ENCODE measurements at regions not wholly inside any gene's neighbourhood (a gene's known extent, or its start where the extent isn't known, plus 50 kb on each side); places are given as distances from the start of the nearest gene placed in this dataset.

DNA sequence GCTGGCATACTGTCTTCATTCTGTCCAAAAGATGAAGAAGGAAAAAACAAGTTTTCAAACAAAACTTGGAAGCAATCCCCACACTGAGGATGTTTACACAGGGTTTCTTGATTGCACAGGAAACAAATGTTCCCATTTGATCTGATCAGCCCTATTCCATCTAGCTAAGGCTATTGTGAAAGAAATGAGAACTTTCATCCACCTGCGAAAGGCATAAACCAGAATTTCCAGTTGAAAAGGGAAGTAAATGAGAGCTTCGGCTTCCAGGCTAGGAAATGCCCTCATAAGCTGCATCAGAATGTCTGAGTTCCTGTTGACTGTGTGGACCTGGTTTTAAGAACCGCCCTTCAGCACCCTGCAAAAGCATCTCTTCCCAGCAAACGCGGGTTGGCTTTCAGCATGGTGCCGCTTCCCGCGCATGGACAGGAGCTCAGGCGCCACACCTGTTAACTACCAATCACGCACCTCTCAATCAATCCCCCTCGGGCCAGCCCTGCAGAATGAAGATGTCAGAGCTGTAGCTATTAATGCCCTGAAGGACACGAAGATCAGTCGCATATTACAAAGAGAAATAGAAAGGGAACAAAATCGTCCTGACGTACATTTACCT is 850.4 kb downstream of the GALR1 start:
- no peaks in the 10 kb centered on the region for H3K36me3 ChIP-seq (ENCODE audit: insufficient read depth, low read depth, low read length)
- H3K4me3 ChIP-seq (ENCODE audit: low read length) = no peak overlapping the region
- H3K9me3 ChIP-seq (ENCODE audit: insufficient read depth, low read depth, low read length) = peaks cover 5% of the 10 kb centered on the region; the same call in 1 of the 2 replicates
- peaks cover 1% of the 10 kb centered on the region; the same call in 1 of the 2 replicates for H3K4me1 ChIP-seq (ENCODE audit: insufficient read depth, low read length)
- H3K27me3 ChIP-seq (ENCODE audit: insufficient read depth, low read length) = no peaks in the 10 kb centered on the region
- H3K9ac ChIP-seq (ENCODE audit: low read depth, low read length) = no peak overlapping the region
- no peak overlapping the region for H3K27ac ChIP-seq (ENCODE audit: low read length)

DNA sequence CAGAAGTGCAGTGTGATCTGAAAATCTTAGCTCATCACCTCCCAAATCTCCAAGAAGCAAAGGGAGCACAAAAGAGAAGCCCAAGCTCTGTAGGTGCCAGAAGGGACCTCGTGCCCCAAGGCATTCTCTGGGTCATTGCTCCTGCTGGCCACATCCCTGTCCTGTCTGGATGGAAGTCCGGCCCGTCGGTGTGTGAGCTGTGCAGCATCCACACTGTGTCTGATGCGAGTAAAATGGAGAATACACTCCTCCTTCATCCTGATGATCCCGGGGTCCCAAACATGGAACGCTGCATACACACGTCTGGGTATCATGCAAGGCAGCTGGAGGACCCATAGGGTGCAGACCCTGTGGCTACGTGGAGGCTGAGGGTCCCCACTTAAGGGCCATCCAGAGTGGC is 851.4 kb downstream of the GALR1 start:
- Histone ChIP-seq H3K27ac (ENCODE audit: low read length) (no peak overlapping the region), H3K36me3 (ENCODE audit: insufficient read depth, low read depth, low read length) (no peaks in the 10 kb centered on the region), H3K4me3 (ENCODE audit: low read length) (no peak overlapping the region), H3K9ac (ENCODE audit: low read depth, low read length) (no peak overlapping the region), H3K9me3 (ENCODE audit: insufficient read depth, low read depth, low read length) (peaks cover 5% of the 10 kb centered on the region; the same call in 1 of the 2 replicates), H3K27me3 (ENCODE audit: insufficient read depth, low read length) (no peaks in the 10 kb centered on the region), H3K4me1 (ENCODE audit: insufficient read depth, low read length) (no peaks in the 10 kb centered on the region)

DNA sequence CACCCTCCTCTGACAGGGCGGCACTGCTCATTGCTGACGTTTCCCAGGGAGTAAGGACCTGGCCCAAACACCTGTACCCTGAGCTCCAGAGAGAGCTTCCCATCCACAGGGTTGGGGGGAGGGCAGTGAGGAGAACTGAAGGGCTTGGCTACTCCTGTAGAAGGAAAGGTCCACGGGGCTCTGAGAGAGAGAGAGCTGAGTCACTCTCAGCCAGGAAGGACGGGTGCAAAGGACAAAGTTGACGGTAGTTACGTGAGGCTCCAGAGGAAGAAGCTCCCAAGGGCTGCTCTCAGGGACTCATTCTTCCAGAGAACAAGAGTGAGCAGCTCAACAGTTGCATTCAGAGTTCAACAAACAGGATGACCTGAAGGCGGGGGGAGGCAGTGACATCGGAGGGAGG is 852.5 kb downstream of the GALR1 start:
- H3K36me3 ChIP-seq (ENCODE audit: insufficient read depth, low read depth, low read length) = no peaks in the 10 kb centered on the region
- H3K9me3 ChIP-seq (ENCODE audit: insufficient read depth, low read depth, low read length) = peaks cover 5% of the 10 kb centered on the region; the same call in 1 of the 2 replicates
- no peaks in the 10 kb centered on the region for H3K4me1 ChIP-seq (ENCODE audit: insufficient read depth, low read length)
- no peak overlapping the region for H3K27ac ChIP-seq (ENCODE audit: low read length)
- no peaks in the 10 kb centered on the region for H3K27me3 ChIP-seq (ENCODE audit: insufficient read depth, low read length)
- H3K4me3 ChIP-seq (ENCODE audit: low read length) = no peak overlapping the region
- H3K9ac ChIP-seq (ENCODE audit: low read depth, low read length) = no peak overlapping the region

DNA sequence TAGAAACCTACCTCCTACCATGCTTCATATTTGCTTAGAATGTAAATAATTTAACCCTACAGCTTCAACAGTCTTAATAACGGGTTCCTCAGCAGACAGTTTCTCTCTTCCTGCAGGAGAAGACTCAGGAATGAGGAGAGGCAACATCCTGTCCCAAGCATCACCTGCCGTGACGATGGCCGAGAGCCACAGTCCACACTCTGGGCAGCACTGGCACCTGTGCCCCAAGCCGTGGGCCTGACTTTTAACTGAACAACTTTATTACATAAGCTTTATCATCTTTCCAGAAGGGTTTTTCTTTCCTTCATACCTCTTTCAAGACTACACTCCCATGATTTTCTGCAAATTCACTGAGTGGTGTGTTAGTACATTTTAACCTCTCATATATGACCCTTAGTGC is 856.0 kb downstream of the GALR1 start:
- no peak overlapping the region for H3K27ac ChIP-seq (ENCODE audit: low read length)
- H3K4me3 ChIP-seq (ENCODE audit: low read length) = no peak overlapping the region
- no peaks in the 10 kb centered on the region for H3K4me1 ChIP-seq (ENCODE audit: insufficient read depth, low read length)
- H3K9me3 ChIP-seq (ENCODE audit: insufficient read depth, low read depth, low read length) = peaks cover 5% of the 10 kb centered on the region; the same call in 1 of the 2 replicates
- H3K9ac ChIP-seq (ENCODE audit: low read depth, low read length) = no peak overlapping the region
- no peaks in the 10 kb centered on the region for H3K36me3 ChIP-seq (ENCODE audit: insufficient read depth, low read depth, low read length)
- H3K27me3 ChIP-seq (ENCODE audit: insufficient read depth, low read length) = no peaks in the 10 kb centered on the region

DNA sequence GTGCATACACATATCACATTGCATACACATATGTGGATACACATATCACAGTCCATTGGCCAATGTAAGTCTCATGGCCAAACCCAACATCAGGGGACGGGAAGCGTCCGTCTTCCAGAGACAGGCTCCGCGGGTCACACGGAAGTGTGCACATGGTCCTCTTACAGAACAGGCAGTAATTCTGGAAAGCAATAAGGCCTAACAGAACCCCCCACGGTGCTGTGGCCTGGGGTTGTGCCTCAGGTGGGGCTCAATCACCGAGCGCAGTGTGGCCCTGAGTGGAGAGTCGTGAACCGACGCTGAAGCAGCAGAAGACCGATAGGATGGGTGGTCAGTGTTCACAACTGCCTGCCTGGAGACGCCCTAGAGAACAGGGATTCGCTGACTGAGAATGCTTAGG is 857.3 kb downstream of the GALR1 start:
- Histone ChIP-seq H3K9ac (ENCODE audit: low read depth, low read length) (no peak overlapping the region), H3K36me3 (ENCODE audit: insufficient read depth, low read depth, low read length) (no peaks in the 10 kb centered on the region), H3K4me1 (ENCODE audit: insufficient read depth, low read length) (no peaks in the 10 kb centered on the region), H3K4me3 (ENCODE audit: low read length) (no peak overlapping the region), H3K27me3 (ENCODE audit: insufficient read depth, low read length) (no peaks in the 10 kb centered on the region), H3K27ac (ENCODE audit: low read length) (no peak overlapping the region), H3K9me3 (ENCODE audit: insufficient read depth, low read depth, low read length) (peaks cover 5% of the 10 kb centered on the region; the same call in 1 of the 2 replicates)

DNA sequence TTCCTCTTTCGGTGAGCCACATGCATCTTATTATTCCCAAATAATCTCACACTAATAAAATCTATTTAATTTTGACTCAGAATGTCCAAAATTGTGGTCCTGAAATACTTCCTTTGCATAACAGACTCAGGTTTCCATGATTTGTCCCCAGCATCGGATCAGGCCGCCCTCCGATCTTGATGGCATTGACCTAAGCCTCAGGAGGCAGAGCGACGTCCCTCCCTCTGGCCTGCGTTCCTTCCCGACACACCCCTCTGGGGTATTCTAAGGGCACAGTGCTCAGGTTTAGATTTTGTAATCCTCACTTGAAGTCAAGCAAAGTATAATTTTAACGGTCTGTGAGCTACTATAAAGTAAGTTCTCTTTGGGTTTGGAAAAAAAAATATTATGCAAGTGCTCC is 857.7 kb downstream of the GALR1 start:
- Histone ChIP-seq H3K36me3 (ENCODE audit: insufficient read depth, low read depth, low read length) (no peaks in the 10 kb centered on the region), H3K4me1 (ENCODE audit: insufficient read depth, low read length) (no peaks in the 10 kb centered on the region), H3K27me3 (ENCODE audit: insufficient read depth, low read length) (no peaks in the 10 kb centered on the region), H3K9ac (ENCODE audit: low read depth, low read length) (no peak overlapping the region), H3K9me3 (ENCODE audit: insufficient read depth, low read depth, low read length) (peaks cover 5% of the 10 kb centered on the region; the same call in 1 of the 2 replicates), H3K4me3 (ENCODE audit: low read length) (no peak overlapping the region), H3K27ac (ENCODE audit: low read length) (no peak overlapping the region)

DNA sequence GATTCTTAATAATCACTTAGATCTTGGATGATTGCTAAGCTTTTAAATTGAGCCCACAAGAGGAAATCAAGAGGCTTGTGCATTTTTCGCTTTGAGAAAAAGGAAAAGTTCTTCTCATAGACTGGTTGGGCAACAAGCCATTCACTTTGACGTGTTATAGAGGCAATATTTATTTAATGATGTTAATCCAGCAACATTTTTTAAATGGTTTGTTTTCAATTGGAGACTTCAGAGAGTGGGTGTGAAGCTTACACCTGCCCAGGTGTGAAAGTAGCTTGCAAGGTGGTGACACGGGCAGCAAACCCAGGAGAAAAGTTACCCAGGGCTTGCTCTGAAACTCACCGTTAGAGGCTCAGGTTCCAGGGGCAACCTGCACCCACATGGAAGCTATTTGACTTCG is 858.9 kb downstream of the GALR1 start:
- no peak overlapping the region for H3K27ac ChIP-seq (ENCODE audit: low read length)
- H3K36me3 ChIP-seq (ENCODE audit: insufficient read depth, low read depth, low read length) = no peaks in the 10 kb centered on the region
- no peak overlapping the region for H3K4me3 ChIP-seq (ENCODE audit: low read length)
- no peaks in the 10 kb centered on the region for H3K27me3 ChIP-seq (ENCODE audit: insufficient read depth, low read length)
- H3K9ac ChIP-seq (ENCODE audit: low read depth, low read length) = no peak overlapping the region
- no peaks in the 10 kb centered on the region for H3K4me1 ChIP-seq (ENCODE audit: insufficient read depth, low read length)
- H3K9me3 ChIP-seq (ENCODE audit: insufficient read depth, low read depth, low read length) = no peaks in the 10 kb centered on the region

DNA sequence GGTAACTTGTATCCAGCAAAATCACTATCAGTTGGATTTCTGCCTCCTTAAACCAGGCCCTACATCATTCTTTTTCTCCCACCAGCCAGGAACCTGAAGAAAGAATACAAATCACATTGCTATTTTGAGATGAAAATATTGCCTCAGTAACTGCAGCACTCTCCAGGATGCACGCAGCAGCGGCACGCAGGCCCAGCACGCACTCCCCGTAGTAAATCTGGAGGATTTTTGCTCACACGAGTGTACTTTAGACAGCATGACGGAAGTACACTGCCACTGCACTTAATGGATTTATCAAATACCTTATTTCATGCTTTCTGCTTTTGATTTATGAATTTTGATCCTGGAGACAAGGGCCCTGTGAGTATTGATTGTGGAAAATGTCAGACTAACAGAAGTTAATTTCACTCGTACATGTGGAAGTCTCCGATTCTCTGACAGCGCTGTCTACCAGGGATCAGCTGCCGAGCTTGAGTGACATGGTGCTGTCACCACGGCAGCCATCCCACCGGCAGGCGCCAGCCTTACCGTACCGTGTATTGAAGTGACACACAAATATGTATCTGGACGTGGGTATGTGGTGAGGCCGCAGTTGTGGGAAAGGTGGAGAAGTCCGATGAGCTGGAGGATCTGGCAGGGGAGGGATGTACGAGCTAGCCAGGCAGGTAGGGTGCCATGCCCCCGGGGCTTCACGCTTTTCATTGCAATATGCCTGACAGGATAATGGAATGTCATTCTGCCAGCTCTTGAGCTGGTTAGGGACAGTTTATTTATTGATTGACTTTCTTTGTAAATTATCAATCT is 863.7 kb downstream of the GALR1 start:
- H3K4me3 ChIP-seq (ENCODE audit: low read length) = no peak overlapping the region
- H3K27ac ChIP-seq (ENCODE audit: low read length) = no peak overlapping the region
- no peaks in the 10 kb centered on the region for H3K4me1 ChIP-seq (ENCODE audit: insufficient read depth, low read length)
- no peaks in the 10 kb centered on the region for H3K36me3 ChIP-seq (ENCODE audit: insufficient read depth, low read depth, low read length)
- no peak overlapping the region for H3K9ac ChIP-seq (ENCODE audit: low read depth, low read length)
- H3K27me3 ChIP-seq (ENCODE audit: insufficient read depth, low read length) = no peaks in the 10 kb centered on the region
- H3K9me3 ChIP-seq (ENCODE audit: insufficient read depth, low read depth, low read length) = no peaks in the 10 kb centered on the region; the same call in 1 of the 2 replicates

DNA sequence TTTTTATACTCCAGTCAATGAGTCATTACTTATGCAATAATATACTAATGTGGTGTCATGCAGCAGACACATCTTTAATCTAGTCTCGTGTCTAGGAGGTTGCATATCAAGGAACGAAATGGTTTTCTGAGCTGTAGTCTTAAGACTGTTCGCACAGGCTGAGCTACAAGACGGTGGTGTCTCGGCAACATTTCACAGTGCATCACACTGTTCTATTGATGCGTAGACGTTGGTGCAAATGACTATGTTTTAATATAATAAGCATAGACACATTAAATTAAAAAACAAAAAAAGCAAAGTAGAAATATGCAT is 864.2 kb downstream of the GALR1 start:
- Histone ChIP-seq H3K27ac (ENCODE audit: low read length) (no peak overlapping the region), H3K4me3 (ENCODE audit: low read length) (no peak overlapping the region)

DNA sequence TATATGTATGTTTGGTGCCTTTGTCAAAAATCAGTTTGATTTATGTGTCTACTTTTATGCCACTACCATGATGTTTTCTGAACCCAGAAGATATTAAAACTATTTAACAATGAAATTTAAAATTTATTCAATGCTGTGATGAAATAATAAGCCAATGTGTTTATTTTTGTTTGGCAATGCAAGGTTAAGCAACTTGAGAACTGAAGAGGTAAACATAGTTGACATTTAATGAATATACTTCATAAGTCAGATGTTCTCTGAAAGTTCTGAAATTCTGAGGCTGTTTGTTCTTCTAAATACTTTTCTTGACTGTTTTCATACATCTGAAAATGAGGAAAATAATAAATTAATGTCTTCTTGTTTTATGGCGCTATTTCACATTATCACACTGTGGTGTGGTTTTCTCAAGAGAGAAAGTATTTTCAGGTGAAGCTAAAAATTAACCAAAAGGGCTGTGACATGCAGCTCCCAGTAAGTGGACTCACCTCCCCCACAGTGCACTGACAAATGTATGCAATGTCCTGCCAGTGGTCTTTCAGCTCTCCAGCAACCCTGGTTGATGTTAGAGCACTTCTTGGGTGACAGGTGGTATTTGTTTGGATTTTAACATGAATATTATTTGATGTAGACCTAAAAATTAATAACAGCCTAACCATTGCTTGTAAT is 863.6 kb upstream of the SALL3 start:
- H3K27me3 ChIP-seq (ENCODE audit: insufficient read depth, low read length) = no peaks in the 10 kb centered on the region
- no peak overlapping the region for H3K9ac ChIP-seq (ENCODE audit: low read depth, low read length)
- H3K4me1 ChIP-seq (ENCODE audit: insufficient read depth, low read length) = no peaks in the 10 kb centered on the region
- H3K27ac ChIP-seq (ENCODE audit: low read length) = no peak overlapping the region
- H3K4me3 ChIP-seq (ENCODE audit: low read length) = no peak overlapping the region
- H3K9me3 ChIP-seq (ENCODE audit: insufficient read depth, low read depth, low read length) = no peaks in the 10 kb centered on the region; the same call in 1 of the 2 replicates
- no peaks in the 10 kb centered on the region for H3K36me3 ChIP-seq (ENCODE audit: insufficient read depth, low read depth, low read length)

More for the DNA sequence above, 864.2 kb downstream of the GALR1 start:
- Histone ChIP-seq H3K36me3 (ENCODE audit: insufficient read depth, low read depth, low read length) (no peaks in the 10 kb centered on the region), H3K4me1 (ENCODE audit: insufficient read depth, low read length) (no peaks in the 10 kb centered on the region), H3K27me3 (ENCODE audit: insufficient read depth, low read length) (no peaks in the 10 kb centered on the region), H3K9me3 (ENCODE audit: insufficient read depth, low read depth, low read length) (no peaks in the 10 kb centered on the region; the same call in 1 of the 2 replicates), H3K9ac (ENCODE audit: low read depth, low read length) (no peak overlapping the region)

DNA sequence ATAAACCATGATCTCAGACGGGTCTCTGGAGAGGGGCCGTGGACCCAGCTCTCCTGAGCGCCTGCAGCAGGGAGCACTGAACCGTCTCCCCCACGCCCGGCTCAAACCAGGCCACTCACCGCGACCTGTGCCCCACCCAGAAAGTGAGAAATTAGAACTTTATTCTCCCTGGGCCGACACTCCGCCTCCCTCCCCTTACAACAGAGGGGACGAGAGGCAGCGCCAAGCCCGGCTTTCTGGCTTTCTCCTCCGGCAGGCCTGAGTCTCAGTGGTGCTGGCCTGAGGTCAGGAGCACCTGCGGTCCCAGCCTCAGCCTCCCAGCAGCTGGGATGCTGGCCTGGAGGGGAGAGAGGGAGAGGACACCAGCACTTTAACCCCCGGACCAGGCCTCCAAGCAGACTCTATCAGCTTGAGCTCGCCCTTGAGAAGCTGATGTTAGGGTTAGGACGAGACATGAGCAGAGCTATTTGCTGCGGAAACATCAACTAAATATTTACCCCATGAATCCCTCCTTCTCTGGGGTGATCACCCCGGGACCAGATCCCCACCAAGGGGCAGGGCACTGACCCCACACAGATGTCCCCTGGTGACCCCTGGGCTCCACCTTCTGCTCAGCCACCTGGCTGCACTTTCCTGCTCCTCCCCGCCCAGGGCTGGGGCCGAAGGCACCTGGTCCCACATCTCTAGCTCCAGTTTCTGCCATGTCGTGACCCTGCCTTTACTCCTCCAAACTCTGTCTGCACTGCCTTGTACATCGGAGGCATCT is 856.3 kb upstream of the SALL3 start:
- no peak overlapping the region for H3K4me3 ChIP-seq (ENCODE audit: low read length)
- H3K9ac ChIP-seq (ENCODE audit: low read depth, low read length) = no peak overlapping the region
- no peaks in the 10 kb centered on the region for H3K9me3 ChIP-seq (ENCODE audit: insufficient read depth, low read depth, low read length)
- no peaks in the 10 kb centered on the region for H3K36me3 ChIP-seq (ENCODE audit: insufficient read depth, low read depth, low read length)
- H3K4me1 ChIP-seq (ENCODE audit: insufficient read depth, low read length) = no peaks in the 10 kb centered on the region
- no peaks in the 10 kb centered on the region for H3K27me3 ChIP-seq (ENCODE audit: insufficient read depth, low read length)
- H3K27ac ChIP-seq (ENCODE audit: low read length) = no peak overlapping the region
